ENCODE measurements at regions not wholly inside any gene's neighbourhood (a gene's known extent, or its start where the extent isn't known, plus 50 kb on each side); places are given as distances from the start of the nearest gene placed in this dataset.

GRCh38 chr3:146975032-146975431 is 369.9 kb upstream of the PLSCR5 start:
- ChIA-PET CTCF (no interaction called here), POLR2A (no interaction called here)
- H3K4me1 Mint-ChIP-seq, result peaks cover 11% of the 10 kb centered on the region
- H3K27ac Mint-ChIP-seq, result no peak overlapping the region
- DNase-seq (ENCODE audit: low spot score) (no peak), ATAC-seq (no peak)
- no peaks in the 10 kb centered on the region for H3K9me3 Mint-ChIP-seq
- H3K36me3 Mint-ChIP-seq, result no peaks in the 10 kb centered on the region
- TF ChIP-seq ZNF416 (CRISPR knock-in tag; IDR thresholded peaks at IDR 0.05) (no peak), ETV6 (CRISPR knock-in tag; IDR thresholded peaks at IDR 0.05) (no peak), ESRRA (CRISPR knock-in tag; IDR thresholded peaks at IDR 0.05; ENCODE audit: borderline replicate concordance) (no peak), OVOL2 (CRISPR knock-in tag; IDR thresholded peaks at IDR 0.05; ENCODE audit: borderline replicate concordance) (no peak), SOX15 (CRISPR knock-in tag; IDR thresholded peaks at IDR 0.05) (no peak), ARID4B (CRISPR knock-in tag; IDR thresholded peaks at IDR 0.05; ENCODE audit: borderline replicate concordance) (no peak), FOXJ3 (CRISPR knock-in tag; IDR thresholded peaks at IDR 0.05; ENCODE audit: borderline replicate concordance) (no peak), ZNF121 (CRISPR knock-in tag; IDR thresholded peaks at IDR 0.05) (no peak), GABPB1 (CRISPR knock-in tag; IDR thresholded peaks at IDR 0.05) (no peak), ZNF512 (CRISPR knock-in tag; IDR thresholded peaks at IDR 0.05; ENCODE audit: borderline replicate concordance) (no peak)
- TF ChIP-seq, protein P1, sequence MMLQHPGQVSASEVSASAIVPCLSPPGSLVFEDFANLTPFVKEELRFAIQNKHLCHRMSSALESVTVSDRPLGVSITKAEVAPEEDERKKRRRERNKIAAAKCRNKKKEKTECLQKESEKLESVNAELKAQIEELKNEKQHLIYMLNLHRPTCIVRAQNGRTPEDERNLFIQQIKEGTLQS (CRISPR knock-in tag; conservative IDR thresholded peaks at IDR 0.05), result no peak
- TF ChIP-seq, protein P2, sequence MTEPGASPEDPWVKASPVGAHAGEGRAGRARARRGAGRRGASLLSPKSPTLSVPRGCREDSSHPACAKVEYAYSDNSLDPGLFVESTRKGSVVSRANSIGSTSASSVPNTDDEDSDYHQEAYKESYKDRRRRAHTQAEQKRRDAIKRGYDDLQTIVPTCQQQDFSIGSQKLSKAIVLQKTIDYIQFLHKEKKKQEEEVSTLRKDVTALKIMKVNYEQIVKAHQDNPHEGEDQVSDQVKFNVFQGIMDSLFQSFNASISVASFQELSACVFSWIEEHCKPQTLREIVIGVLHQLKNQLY (CRISPR knock-in tag; IDR thresholded peaks at IDR 0.05), result no peak
- TF ChIP-seq, protein P3, sequence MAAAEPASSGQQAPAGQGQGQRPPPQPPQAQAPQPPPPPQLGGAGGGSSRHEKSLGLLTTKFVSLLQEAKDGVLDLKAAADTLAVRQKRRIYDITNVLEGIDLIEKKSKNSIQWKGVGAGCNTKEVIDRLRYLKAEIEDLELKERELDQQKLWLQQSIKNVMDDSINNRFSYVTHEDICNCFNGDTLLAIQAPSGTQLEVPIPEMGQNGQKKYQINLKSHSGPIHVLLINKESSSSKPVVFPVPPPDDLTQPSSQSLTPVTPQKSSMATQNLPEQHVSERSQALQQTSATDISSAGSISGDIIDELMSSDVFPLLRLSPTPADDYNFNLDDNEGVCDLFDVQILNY (CRISPR knock-in tag; IDR thresholded peaks at IDR 0.05), result no peak
- no peak overlapping the region for H3K4me3 Mint-ChIP-seq
- no peaks in the 10 kb centered on the region for H3K27me3 Mint-ChIP-seq (ENCODE audit: low read depth)

DNA sequence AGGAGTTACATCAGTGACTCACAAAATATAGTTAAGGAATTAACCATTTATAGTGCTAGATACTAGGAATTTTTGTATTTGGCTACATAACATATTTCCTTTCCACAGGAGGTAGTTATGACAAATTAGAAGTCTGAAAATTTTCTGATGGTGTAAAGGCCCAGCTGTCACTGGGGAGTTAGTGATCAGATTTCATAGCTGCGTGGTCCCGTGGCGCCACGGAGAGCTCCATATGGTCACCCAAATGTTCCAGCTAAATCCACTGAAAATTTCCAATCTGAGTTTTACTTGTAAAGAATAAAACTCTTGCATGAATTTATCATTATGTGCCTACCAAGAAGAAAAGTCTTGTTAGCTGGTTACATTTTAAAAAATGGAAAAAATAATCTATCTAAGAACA is 368.9 kb upstream of the PLSCR5 start:
- no peak overlapping the region for H3K4me3 Mint-ChIP-seq
- no peaks in the 10 kb centered on the region for H3K9me3 Mint-ChIP-seq
- DNase-seq (ENCODE audit: low spot score) (no peak), ATAC-seq (no peak)
- H3K4me1 Mint-ChIP-seq, result peaks cover 11% of the 10 kb centered on the region
- H3K36me3 Mint-ChIP-seq, result no peaks in the 10 kb centered on the region
- POLR2A ChIA-PET, result no interaction called here
- CTCF ChIA-PET, result no interaction called here
- no peak overlapping the region for H3K27ac Mint-ChIP-seq
- H3K27me3 Mint-ChIP-seq (ENCODE audit: low read depth), result no peaks in the 10 kb centered on the region
- no peak for TF ChIP-seq CREM (CRISPR knock-in tag; IDR thresholded peaks at IDR 0.05)
- no peak for TF ChIP-seq ARID4B (CRISPR knock-in tag; IDR thresholded peaks at IDR 0.05; ENCODE audit: borderline replicate concordance)
- no peak for TF ChIP-seq ZNF281 (CRISPR knock-in tag; IDR thresholded peaks at IDR 0.05)
- no peak for TF ChIP-seq ZNF219 (CRISPR knock-in tag; IDR thresholded peaks at IDR 0.05; ENCODE audit: borderline replicate concordance)
- TF ChIP-seq GABPB1 (CRISPR knock-in tag; IDR thresholded peaks at IDR 0.05), result no peak
- no peak for TF ChIP-seq SMAD4 (CRISPR knock-in tag; IDR thresholded peaks at IDR 0.05)
- TF ChIP-seq JUN (CRISPR knock-in tag; IDR thresholded peaks at IDR 0.05), result no peak

All from WTC11 (cell line).